ENCODE measurements at regions not wholly inside any gene's neighbourhood (a gene's known extent, or its start where the extent isn't known, plus 50 kb on each side); places are given as distances from the start of the nearest gene placed in this dataset.
"Not testable (repeated sequence)": the region's sequence is repeated elsewhere in the genome, so short reads cannot be mapped to it uniquely, and the experiment has no call there.

GRCh38 chr5:138702166-138703077 is 50.8 kb upstream of the CTNNA1 start:
- no peak for DNase-seq (ENCODE audit: extremely low spot score, insufficient read length, low read depth)

GRCh38 chr5:138701678-138702077 is 51.5 kb upstream of the CTNNA1 start:
- DNase-seq (ENCODE audit: extremely low spot score, insufficient read length, low read depth) (no peak), FAIRE-seq (no peak)

More at GRCh38 chr5:138702166-138703077, 50.8 kb upstream of the CTNNA1 start:
- FAIRE-seq = no peak

- FAIRE-seq (no peak), DNase-seq (ENCODE audit: extremely low spot score, insufficient read length, low read depth) (no peak)
Measured at GRCh38 chr5:138700581-138701362, 52.5 kb upstream of the CTNNA1 start.

- DNase-seq (ENCODE audit: extremely low spot score, insufficient read length, low read depth) (no peak), FAIRE-seq (no peak)
Measured at GRCh38 chr5:138699482-138699881, 53.7 kb upstream of the CTNNA1 start.

- no peak for DNase-seq (ENCODE audit: extremely low spot score, insufficient read length, low read depth)
Measured at GRCh38 chr5:138698713-138699112, 54.5 kb upstream of the CTNNA1 start.

GRCh38 chr5:138697720-138698360 is 55.4 kb upstream of the CTNNA1 start:
- no peak for DNase-seq (ENCODE audit: extremely low spot score, insufficient read length, low read depth)
- no peak for FAIRE-seq

More at GRCh38 chr5:138698713-138699112, 54.5 kb upstream of the CTNNA1 start:
- no peak for FAIRE-seq

GRCh38 chr5:138696501-138696900 is 56.7 kb upstream of the CTNNA1 start:
- FAIRE-seq = no peak
- DNase-seq (ENCODE audit: extremely low spot score, insufficient read length, low read depth) = no peak

- DNase-seq (ENCODE audit: extremely low spot score, insufficient read length, low read depth) (no peak), FAIRE-seq (no peak)
Measured at GRCh38 chr5:138695781-138696180, 57.4 kb upstream of the CTNNA1 start.

- DNase-seq (ENCODE audit: extremely low spot score, insufficient read length, low read depth) = no peak
- no peak for FAIRE-seq
Measured at GRCh38 chr5:138694146-138694545, 59.1 kb upstream of the CTNNA1 start.

- DNase-seq (ENCODE audit: extremely low spot score, insufficient read length, low read depth) = no peak
- FAIRE-seq = no peak
Measured at GRCh38 chr5:138692370-138692769, 60.9 kb upstream of the CTNNA1 start.

- DNase-seq (ENCODE audit: extremely low spot score, insufficient read length, low read depth) (no peak), FAIRE-seq (no peak)
Measured at GRCh38 chr5:138686668-138687067, 66.6 kb upstream of the CTNNA1 start.

- FAIRE-seq (no peak), DNase-seq (ENCODE audit: extremely low spot score, insufficient read length, low read depth) (no peak)
Measured at GRCh38 chr5:138685193-138685745, 68.0 kb upstream of the CTNNA1 start.

- FAIRE-seq; DNase-seq (ENCODE audit: extremely low spot score, insufficient read length, low read depth): not testable (repeated sequence)
Measured at GRCh38 chr5:138682462-138682861, 70.8 kb upstream of the CTNNA1 start.

- DNase-seq (ENCODE audit: extremely low spot score, insufficient read length, low read depth); FAIRE-seq: not testable (repeated sequence)
Measured at GRCh38 chr5:138678826-138679225, 74.4 kb upstream of the CTNNA1 start.

GRCh38 chr5:138677782-138678181 is 75.4 kb upstream of the CTNNA1 start:
- DNase-seq (ENCODE audit: extremely low spot score, insufficient read length, low read depth) = no peak
- no peak for FAIRE-seq

GRCh38 chr5:138676556-138677193 is 76.5 kb upstream of the CTNNA1 start:
- FAIRE-seq = no peak
- no peak for DNase-seq (ENCODE audit: extremely low spot score, insufficient read length, low read depth)

- DNase-seq (ENCODE audit: extremely low spot score, insufficient read length, low read depth) (no peak), FAIRE-seq (no peak)
Measured at GRCh38 chr5:138676002-138676401, 77.2 kb upstream of the CTNNA1 start.

- DNase-seq (ENCODE audit: extremely low spot score, insufficient read length, low read depth) = no peak
- no peak for FAIRE-seq
Measured at GRCh38 chr5:138668451-138669380, 84.5 kb upstream of the CTNNA1 start.
